ENCODE measurements at regions not wholly inside any gene's neighbourhood (a gene's known extent, or its start where the extent isn't known, plus 50 kb on each side); places are given as distances from the start of the nearest gene placed in this dataset.
"Not testable (repeated sequence)": the region's sequence is repeated elsewhere in the genome, so short reads cannot be mapped to it uniquely, and the experiment has no call there.

DNA sequence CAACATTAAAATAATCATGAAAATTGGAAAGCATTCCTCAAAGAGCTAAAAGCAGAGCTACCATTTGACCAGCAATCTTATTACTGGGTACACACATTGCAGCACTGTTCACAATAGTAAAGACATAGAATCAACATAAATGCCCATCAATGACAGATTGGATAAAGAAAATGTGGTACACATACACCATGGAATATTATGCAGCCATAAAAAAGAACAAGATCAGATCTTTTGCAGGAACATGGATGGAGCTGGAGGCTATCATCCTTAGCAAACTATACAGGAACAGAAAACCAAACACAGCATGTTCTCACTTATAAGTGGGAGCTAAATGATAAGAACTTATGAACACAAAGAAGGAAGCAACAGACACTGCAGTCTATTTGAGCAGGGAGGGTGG lies 52.8 kb upstream of the UNC5A start:
- TF ChIP-seq, protein P1, sequence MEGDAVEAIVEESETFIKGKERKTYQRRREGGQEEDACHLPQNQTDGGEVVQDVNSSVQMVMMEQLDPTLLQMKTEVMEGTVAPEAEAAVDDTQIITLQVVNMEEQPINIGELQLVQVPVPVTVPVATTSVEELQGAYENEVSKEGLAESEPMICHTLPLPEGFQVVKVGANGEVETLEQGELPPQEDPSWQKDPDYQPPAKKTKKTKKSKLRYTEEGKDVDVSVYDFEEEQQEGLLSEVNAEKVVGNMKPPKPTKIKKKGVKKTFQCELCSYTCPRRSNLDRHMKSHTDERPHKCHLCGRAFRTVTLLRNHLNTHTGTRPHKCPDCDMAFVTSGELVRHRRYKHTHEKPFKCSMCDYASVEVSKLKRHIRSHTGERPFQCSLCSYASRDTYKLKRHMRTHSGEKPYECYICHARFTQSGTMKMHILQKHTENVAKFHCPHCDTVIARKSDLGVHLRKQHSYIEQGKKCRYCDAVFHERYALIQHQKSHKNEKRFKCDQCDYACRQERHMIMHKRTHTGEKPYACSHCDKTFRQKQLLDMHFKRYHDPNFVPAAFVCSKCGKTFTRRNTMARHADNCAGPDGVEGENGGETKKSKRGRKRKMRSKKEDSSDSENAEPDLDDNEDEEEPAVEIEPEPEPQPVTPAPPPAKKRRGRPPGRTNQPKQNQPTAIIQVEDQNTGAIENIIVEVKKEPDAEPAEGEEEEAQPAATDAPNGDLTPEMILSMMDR (IDR thresholded peaks at IDR 0.05), result not testable (repeated sequence)
- not testable (repeated sequence) for TF ChIP-seq POLR2A (IDR thresholded peaks at IDR 0.05; ENCODE audit: low read depth)

Measured in esophagus muscularis mucosa (tissue), 3 donors.